HG03354 (cell line): ENCODE measurements at regions not wholly inside any gene's neighbourhood (a gene's known extent, or its start where the extent isn't known, plus 50 kb on each side); places are given as distances from the start of the nearest gene placed in this dataset.

Source experiments
- ATAC-seq: cut with Tn5 transposase; IDR thresholded peaks from one replicate; pipeline ENCODE4 v1.9.1; 2021; ENCODE audit warnings: mild to moderate bottlenecking; ENCODE audit not compliant: unreplicated experiment, poor library complexity, severe bottlenecking

DNA sequence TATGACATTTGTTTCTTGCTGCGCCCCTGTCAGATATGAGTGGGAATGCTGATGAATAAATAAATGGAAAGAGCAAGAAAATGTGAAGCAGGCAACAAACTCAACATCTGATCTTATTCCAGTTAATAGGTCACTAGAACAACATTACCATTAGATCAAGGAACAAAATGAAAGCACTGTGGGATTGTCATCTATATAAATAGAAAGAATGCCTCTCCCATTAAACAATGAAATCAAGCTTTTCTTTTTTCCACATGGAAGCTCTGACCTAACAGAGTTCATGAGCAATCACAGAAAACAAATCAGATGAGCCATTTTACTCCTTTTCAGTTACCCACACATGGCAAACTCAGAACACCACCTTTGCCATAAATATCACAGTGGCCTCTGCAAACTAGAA lies 354.8 kb downstream of the SUCLA2 start:
- no peak for ATAC-seq

DNA sequence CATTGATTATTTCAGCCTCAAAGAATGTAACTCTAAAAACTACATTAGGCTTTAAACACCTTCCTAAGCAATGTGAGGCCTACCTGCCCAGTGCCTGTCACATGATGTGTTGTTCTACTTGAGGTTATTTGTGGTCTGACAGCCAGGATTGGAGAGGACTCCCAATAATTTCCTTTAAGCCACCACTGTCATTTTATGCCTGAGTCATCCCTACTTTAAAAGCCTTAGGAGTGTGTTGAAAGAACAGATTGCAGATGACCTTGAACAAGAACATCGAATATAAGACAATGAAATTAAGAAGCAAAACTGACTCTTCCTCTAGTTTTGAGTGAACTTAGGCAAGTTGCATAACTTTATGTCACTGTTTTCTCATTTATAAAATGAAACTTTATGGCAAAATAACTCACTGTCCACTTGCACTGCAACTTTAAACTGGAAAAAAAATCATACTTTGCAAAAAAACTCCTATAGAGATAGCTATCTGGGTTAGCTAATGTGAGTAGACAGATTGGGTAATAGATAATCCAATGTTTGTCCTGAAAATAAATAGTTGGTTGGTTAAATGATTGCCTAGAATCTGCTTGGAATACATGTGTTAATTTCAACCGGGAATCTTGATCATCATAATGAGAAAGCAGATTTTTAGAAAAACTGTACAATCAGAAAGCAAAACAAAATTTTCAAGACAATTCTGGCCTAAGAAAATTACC lies 361.2 kb downstream of the SUCLA2 start:
- no peak for ATAC-seq

DNA sequence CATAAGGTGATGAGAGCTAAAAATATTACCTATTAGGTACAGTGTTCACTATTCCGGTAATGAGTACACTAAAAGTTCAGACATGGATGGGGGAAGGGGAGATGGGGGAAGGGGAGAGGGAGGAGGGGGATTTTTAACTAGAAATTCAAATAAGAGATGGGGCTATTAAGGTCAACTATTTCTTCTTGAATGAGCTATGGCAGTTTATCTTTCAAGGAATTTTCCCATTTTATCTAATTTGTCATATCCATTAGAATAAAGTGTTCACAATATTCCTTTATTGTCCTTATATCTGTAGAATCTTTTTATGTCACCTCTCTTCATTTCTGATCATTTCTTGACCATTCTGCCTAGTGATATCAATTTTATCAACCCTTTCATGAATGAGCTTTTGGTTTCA lies 362.4 kb downstream of the SUCLA2 start:
- no peak for ATAC-seq

DNA sequence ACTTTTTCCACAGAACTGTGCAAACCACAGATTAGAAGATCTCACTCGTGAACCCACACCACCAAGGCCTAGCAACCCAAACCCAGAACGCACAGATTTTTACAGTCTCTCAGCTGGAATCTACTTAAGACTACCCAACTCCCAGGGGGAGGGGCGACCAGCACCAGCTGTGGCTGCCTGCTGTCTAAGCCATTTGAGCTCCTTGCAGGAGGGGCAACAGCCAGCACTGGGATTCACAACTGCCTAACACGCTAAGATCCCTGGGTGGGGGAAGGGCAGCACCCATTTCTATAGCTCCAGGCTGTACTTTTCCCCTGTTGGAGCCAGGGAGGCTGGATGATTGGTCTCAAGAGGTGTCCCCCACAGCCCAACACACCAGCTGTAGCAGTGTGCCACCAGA lies 368.8 kb downstream of the SUCLA2 start:
- no peak for ATAC-seq

DNA sequence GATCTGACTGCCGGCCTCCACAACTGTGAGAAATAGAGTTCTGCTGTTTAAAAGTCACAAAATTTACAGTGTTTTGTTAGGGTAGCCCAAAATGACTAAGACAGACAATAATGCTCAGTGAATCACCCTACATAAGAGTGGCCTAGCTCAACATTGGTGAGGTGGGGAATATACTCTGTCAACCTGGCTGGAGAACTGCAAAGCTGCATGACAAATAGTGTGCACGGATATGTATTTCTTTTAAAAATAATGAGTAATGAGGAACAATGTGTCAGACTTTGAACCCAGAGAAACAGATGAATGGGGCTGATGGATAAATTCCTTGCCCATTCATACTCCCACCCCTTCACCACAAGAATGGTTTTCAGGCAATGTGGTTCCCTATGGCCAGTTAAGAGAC lies 372.4 kb downstream of the SUCLA2 start:
- ATAC-seq, result no peak

DNA sequence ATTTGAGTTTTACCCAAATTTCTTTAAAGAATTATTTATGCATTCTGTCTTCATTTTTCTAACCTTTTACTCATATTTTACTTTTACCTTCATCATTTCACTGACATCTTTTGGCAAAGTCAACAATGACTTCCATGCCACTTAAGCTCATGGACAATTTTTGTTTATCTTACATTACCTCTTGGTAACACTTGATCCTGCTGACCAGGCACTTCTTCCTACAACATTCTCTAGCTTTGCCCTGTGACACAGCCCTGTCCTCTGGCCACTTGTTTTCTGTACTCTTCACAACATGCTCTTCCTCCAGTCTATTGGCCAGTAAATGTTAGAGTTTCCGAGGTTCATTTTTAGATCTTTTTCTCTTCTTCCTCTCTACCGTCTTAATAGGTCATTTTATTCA lies 377.2 kb downstream of the SUCLA2 start:
- ATAC-seq, result no peak

DNA sequence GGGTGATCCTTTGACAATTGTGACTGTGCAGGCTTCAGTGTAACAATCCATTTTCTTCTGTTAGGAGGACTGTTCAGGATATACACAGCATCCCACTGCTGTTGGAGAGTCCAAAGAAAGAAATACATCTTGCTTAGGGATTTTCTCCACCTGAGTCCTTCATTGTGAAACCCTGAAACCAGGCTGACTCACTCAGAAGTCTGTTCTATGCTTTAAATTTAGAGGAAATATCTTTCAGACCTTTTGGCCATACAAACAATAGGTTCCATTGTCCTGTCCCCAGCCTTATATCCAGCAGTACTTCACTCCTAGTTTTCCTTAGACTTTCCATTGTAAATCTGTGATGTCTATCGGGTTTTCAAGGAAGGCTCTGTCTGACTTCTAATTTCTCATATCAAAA lies 379.1 kb downstream of the SUCLA2 start:
- ATAC-seq, result no peak

DNA sequence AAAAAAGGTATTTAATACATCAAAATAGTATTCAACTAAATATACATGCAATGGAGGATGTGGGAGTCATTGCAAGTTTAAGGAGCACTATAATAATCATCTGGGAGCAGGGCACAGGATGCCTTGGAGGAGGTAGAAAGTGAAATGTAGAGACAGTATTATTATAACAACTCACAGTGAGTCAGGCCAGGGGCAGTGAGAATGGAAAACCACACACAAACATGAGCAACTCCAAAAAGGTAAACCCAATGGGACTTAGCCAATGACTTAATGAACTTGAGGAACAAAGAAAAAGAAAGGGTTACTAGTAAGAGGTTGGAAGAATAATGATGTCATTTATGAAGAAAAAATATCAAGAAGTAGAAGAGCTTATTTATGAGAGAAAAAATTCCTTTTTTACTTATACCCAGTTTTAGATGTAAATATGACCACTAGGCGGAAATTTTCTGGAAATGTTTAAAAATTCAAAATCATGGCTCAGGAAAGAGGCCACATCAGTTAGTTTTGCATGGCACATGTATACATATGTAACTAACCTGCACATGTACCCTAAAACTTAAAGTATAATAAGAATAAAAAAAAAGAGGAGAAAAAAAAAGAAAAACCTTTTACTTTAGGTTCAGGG lies 389.3 kb downstream of the SUCLA2 start:
- no peak for ATAC-seq

DNA sequence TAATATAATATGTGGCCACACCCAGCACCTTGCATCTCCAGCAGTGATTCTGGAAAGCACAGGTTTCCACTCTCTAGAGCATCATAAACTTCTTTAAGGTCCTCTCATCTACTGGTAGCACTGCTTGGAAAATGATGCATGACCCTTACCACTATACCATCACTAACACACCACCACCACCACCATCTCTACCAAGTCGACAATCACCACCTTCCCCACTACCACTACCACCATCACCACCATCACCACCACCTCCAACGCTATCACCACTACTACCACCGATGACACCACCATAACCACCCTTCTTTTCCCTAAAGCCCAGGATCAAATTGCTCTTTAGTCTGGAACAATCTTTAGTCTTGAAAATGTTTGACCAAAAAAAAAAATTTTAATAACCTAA lies 390.4 kb downstream of the SUCLA2 start:
- no peak for ATAC-seq

DNA sequence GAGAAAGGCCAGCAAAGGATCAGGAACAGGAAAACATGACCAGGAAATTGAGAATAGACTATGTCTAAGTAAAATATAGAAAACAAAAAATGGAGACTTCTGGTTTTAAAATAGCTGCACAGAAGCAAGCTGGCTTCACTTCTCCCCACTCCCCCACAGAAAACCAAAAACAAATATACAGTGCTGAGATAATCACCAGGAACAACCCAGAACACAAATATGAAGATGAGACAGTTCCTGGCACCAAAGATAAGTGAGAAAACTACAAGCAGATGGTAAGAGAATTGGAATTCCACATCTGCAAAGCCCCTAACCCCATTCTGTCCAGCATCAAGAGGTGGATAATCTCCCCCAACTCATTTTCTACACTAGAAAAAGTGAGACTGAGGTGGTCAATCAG lies 397.7 kb downstream of the SUCLA2 start:
- ATAC-seq, result no peak

DNA sequence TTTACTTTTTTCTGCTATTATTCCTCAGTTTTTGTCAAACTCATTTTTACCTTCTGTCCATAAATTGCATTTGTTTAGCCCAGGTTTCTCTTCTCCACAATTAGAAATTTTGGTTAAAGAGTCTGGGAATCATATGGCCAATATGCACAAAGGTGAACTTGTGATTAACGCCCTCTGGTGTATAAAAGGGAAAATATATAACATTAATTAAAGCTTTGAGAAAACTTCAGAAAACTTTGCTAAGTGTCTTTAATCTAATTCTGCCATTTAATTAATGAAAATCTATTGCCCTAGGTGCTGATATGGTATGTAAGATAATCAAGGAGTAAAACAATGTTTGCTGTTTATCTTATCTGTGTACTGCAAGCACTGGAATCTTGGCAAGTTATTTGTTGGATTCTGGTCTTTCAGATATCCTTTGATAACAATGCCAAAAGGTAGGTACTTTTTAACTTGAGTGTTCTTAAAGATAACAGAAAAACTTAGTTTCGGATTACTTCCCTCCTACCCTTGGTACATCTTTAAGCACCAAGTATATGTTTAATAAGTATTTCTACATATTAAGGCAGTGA lies 402.6 kb downstream of the SUCLA2 start:
- ATAC-seq, result no peak

DNA sequence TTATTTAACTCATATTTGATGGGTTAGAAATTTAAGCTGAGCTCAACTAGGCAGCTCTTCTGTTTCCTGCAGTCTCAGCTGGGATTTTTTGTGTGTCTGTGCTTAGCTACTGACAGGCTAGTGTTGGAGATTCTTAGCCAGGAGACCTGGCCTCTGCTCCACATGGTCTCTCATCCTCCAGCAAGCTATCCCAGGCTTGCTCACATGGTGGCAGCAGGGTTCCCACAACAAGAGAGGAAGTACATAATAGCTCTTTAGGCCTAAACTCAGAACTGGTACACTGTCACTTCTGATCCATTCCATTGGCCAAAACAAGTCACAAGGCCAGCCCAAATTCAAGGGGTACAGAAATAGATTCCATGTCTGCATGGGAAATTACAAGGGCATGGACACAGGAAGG lies 406.2 kb downstream of the SUCLA2 start:
- no peak for ATAC-seq

DNA sequence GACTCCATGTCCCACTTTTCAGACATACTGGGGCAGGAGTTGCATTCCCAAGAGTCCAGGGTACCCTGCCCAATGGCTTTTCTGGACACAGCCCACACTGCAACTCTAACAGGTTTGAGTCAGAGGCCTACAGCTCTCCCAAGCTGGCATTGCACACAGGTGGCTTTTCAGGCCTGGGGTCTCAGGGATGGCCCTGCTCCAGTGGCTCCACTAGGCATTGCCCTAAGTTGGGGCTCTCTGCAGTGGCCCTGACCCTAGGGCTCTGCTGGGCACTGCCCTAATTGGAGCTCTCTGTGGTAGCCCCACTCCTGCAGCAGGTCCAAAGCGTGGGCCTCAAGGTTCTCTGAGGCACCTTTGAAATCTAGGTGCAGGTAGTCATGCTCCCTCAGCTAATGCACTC lies 408.8 kb downstream of the SUCLA2 start:
- no peak for ATAC-seq

DNA sequence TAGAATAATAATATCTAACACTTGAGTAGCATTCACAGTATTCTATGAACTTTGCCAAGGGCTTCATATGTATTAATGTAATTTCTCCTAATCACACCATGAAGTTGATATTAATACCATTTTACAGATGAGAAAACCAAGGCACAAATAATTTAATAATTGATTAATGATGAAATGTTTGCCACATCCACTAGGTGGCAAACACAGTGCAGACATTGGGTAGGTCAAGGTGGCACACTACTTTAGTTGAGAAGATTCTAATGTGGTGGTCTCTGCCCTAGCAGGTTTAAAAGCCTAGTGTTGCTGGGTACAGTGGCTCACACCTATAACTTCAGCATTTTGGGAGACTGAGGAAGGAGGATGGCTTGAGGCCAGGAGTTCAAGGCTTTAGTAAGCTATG lies 412.4 kb downstream of the SUCLA2 start:
- ATAC-seq, result no peak

DNA sequence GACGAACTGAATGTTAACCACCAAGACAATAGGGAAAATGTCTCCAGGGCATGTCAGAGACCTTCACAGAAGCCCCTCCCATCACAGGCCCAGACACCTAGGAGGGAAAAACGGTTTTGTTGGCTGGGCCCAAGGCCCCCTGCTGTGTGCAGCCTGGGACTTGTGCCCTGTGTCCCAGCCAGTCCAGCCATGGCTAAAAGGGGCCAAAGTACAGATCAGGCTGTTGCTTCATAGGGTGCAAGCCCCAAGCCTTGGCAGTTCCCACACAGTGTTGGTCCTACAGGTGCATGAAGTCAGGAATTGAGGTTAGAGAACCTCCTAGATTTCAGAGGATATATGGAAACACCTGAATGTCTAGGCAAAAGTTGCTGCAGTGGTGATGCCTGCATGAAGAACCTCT lies 428.7 kb downstream of the SUCLA2 start:
- ATAC-seq, result no peak

DNA sequence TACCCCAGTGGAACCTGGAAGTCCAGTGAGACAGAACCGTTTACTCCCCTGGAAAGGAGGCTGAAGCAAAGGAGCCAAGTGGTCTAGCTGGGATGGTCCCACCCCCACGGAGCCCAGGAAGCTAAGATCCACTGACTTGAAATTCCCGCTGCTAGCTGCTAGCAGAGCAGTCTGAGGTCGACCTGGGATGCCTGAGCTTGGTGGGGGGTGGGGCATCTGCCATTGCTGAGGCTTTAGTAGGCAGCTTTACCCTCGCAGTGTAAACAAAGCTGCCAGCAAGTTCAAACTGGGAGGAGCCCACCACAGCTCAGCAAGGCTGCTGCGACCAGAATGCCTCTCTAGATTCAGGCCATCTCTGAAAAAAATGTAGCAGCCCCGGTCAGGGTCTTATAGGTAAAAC lies 437.0 kb downstream of the SUCLA2 start:
- no peak for ATAC-seq

DNA sequence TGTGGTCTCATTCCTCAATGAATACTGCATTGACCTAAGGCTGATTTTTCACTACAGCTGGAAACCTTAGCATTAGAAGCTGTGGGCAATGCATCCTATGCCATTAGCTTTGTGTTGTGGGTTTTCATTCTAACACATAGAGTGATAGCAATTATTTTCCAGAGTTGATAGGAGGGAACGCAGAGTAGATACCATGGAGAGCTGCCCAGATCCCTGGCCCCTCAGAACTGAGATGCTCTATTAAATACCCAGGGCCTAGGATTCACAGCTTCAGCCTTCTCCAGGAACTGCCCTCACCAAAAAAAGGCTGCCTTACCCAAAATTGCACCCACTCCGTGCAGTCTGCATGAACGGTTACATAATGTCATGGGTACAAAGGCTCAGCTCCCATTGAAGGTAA lies 444.4 kb downstream of the SUCLA2 start:
- ATAC-seq, result no peak

DNA sequence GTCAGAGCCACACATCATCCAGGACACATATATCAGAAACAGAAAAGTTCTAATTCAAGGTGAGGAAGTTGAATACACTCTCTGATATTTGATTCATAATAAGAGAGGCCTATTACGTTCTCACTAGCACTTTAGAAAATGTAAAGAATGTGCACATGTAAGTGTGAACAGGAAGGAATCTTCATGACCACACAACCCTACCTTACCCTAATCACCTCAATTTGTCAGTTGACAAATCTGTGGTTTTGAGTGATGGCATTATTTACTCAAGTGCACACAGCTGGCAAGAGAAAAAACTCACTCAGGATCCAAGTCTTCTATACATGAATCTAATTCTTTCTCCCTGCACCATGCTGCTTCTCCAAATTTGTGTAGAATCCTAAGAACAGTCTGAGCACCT lies 445.8 kb downstream of the SUCLA2 start:
- no peak for ATAC-seq

DNA sequence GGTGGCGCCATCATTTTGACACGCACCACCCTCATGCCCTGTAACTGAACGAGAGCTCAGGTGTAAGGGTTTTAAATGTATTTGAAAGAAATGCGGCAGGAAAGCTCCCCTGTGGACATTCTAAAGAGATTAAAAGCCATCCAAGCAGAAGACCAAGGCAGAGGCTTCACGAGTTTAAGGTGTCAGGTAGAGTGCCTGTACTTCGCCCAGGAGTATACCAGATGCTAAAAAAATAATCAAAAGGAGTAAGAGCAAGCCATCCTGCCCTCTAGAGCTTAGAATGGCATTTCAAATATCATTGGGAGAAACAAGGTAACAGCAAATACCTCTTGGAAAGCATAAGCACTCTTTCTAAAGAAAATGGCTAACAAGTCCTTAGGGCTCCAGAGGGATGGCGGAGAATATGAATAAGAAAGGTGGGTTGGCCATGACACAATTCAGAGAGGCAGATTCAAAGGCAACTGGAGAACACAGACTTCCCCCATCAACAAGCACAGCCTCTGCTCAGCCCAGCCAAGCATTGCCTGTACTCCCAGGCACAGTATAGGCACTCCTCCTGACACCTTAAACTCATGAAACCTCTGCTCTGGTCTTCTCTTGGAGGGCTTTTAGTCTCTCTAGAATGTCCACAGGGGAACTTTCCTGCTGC lies 447.6 kb downstream of the SUCLA2 start:
- ATAC-seq, result no peak

DNA sequence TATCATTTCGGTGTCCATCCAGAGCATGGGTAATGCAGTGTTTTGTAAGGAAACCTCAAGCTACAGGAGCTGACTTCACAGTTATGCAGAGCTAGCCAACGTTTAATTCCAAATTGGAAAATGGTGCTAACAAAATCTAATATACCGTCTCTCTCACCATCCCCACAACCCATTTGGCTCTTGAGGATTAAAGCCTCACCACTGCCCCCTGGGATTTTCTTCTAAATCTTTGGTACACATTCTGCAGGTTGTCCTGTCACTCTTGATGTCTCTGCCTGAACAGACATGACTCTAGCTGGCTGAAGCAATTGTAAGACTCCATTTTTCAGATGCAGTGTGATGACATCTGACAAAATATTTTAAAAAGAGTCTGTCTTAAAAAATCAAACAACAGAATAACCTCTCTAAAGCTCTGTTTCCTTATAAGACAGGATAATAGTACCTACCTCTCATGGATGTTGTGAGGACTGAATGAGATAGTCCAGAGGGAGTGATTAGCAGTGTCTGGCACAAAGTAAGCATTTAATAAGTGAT lies 451.8 kb downstream of the SUCLA2 start:
- no peak for ATAC-seq

DNA sequence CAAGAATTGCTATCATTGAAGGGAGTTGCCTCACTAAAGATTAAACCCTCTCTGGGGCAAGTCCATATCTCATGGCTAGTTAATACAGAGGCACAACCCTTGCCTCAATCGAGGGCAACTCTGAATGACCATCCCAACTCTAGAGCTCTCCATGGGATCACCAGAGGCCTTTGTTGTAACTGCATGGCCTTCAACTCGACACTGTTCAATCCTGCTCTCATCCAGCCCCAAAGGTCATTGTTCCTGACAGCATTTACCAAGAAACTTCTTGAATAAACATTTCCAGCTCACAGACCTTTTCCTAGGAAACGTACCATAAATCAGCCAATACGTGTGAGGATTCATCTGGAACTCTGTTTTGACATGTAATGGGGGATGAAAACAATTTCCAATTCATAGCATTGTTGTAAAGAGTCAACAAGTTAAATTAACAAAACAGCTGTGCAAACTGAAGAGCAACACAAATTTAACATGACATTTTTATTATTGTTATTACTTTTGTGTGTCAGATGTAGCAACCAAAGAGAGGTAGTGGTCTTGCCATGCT lies 452.7 kb downstream of the SUCLA2 start:
- ATAC-seq, result no peak
